Activated CD8-positive, alpha-beta memory T cell treated with anti-CD3 and anti-CD28 coated beads, Interleukin-2, amount 50 U/mL, for 1 hour (primary cell): ENCODE measurements at regions not wholly inside any gene's neighbourhood (a gene's known extent, or its start where the extent isn't known, plus 50 kb on each side); places are given as distances from the start of the nearest gene placed in this dataset.

Experiments used
- DNase-seq: peaks from one replicate; pipeline ENCODE4 v3.0.0-alpha.2; 2020; ENCODE audit errors: extremely low read depth

DNA sequence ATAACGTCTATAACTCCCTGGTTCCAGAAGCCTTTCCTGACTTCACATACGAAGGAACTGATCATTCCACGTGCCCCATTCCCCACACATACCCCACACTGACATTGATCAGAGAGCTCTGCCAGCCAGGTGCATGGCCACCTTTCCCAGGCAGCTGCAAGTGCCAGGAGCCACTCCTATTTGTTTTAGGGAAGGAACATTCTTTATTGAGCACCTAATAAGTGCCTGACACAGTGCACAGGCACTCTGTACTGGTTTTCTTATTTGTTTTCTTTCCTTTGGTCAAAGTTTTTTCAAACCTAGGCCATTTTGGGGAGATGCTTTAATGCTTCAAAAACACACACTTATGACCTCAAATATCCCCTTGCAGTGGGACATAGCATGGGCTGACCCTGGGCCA, 50.0 kb downstream of the PITPNM2 start:
- no peak for DNase-seq

- DNase-seq: no peak
These were observed 50.4 kb downstream of the PITPNM2 start for GRCh38 chr12:123100450-123100849.

DNA sequence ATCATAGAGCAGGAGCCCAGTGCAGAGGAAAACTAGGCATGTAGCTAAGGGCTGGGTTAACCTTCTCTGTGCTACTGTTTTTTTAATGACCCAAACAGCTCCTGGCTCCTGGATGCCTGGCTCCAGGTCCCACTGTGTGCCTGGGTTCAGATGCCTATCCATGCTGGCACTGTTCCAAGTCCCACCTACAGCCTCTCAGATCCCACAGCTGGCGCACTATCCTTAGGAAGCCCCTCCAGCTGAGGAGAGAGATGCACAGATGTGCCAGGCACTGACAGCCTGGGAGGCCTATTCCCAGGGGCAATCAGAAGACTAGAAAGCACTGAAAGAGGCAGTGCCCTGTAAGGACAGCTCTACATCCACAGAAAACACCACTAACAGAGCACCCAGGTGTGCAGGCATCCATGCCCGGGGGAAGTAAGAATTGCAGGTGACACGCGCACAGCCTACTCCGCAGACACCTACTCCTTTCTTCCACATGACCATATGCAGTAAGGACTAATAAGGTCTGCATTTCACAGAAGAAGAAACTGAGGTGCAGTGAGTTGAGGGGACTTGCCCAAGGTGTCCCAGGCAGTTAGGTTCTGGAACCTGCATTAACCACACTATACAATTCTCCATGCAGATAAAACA, 51.2 kb downstream of the PITPNM2 start:
- no peak for DNase-seq

DNA sequence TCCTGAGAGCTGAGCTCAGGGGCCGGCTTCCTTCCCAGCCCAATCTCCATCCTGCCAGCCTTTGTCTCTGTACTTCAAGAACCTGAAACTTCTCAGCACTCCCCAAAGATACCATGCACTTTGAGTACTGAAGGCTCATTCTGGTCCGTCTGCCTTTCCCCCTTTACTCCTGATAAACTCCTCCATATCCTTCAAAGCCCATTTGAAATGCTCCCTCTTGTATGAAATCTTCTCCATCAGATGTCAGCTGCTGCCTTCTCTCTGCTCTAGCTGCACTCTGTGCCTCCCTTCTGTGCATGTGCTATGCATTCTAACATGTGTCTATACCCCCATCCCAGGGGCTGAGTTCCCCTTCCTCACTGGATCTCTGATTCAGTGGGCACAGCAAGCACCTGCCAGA, 52.1 kb downstream of the PITPNM2 start:
- DNase-seq: no peak

- DNase-seq: no peak
These were observed 53.3 kb downstream of the PITPNM2 start for GRCh38 chr12:123097561-123098084.

- DNase-seq: no peak
These were observed 54.1 kb downstream of the PITPNM2 start for GRCh38 chr12:123096741-123097140.

- DNase-seq: no peak
These were observed 54.7 kb downstream of the PITPNM2 start for GRCh38 chr12:123096182-123096581.

DNA sequence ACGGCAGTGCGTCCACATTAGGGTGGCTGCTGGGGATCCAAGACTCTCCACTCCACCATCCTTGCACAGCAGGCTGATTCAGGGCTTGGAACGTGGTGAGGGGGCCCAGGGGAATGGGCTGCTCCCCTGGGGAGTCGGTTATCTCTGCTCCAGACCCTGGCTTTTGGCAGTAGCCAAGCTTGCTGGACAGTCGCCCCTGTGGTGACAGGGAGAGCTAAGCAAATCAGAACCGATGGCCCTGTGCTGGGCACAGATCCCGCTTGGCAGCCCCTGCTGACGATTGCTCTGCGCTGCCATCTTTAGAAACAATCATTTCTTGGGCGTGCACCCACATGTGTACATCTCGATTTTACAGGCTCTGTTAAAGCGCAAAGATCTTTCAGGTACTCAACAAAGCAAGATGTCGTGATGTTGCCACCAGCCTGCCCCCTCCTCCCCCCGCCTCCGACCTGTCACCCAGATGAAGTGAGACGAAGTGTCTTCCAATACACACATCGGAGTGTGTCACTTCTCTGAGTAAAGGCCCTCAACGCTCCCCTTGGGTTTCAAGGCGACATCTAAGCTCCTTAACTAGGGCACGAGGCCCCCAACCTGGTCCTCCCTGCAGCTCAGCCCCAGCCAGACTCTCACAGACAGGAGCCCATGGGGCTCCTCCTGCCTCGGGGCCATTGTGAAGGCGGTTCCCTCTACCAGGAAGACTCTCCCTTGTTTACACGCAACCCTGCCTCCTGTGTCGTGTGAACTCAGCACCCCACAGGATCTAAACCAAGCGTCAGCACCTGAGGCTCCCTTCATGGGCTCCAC, 55.6 kb downstream of the PITPNM2 start:
- DNase-seq: no peak

DNA sequence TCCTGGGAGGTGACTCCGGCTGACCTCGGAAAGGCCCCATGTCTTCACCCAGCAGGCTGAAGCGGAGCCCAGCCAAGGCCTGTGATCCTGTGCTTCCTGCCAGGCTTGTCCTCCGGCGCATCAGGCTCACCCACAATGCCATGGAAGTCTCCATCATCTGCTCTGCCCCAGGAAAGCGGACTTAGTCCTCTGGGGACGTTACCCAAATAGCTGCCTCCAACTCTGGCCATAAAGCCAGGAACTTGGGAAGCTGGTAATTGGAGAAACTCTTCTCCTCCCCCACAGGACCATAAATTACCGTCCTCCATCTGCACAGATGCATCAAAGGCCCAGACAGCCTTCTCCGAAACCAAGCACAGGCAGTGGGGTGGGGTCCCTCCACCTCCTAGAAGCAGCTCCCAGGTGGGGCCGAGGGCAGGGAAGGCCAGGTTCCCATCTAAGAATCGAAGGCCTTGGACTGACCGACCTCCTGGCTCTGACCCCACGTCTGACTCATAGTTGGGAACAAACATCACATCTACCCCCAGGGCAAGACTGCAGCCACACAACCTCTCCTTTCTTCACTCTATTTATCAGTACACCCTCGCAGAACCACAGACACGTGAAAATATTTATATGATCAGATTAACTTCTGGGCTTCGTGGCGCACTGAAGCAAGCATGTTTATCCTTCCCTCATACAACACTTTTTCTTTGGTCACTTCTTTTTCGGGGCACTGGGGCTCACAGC, 56.4 kb downstream of the PITPNM2 start:
- DNase-seq: no peak

GRCh38 chr12:123092866-123093265, 58.0 kb downstream of the PITPNM2 start:
- no peak for DNase-seq

DNA sequence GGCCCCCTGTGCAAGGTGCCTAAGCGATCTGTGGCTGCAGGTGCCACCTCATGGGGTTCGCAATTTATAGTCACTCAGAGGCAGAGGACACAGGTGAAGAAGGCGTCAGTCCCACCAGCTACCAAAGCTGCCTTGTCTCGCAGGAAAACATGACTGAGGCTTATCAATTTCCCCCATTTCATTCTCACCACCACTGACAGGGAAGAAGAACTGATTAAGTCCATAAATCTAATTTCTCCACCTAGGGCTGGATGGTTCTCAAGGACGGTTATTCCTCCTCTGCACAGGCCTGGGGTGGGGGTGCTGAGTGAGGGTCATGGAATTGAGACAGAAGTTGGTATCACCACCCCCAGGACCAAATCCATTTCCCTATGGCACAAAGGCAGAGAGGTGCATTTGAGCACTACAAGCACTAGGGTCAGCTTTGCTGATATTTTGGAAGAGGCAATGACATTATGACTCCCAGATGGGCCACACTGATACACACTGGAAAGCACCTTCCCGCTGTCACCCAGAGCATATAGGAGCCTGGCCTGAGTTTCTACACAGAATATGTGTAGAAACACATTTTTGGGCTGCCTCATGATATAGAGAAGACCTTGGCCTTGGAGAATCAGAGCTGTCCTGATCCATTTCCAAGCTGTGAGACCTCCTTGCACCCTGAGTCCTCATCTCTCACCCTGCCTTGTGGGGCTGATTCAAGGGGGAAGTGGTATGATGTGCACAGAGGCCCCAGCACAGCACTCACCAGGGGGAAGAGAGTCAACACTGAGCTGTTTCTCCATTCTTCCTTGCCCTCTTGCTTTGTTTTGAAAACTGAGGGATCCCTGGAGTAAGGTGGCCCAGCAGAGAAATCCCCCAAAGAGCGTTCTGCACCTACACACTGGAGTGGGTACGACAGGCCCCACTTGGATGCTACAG, 59.4 kb downstream of the PITPNM2 start:
- no peak for DNase-seq

DNA sequence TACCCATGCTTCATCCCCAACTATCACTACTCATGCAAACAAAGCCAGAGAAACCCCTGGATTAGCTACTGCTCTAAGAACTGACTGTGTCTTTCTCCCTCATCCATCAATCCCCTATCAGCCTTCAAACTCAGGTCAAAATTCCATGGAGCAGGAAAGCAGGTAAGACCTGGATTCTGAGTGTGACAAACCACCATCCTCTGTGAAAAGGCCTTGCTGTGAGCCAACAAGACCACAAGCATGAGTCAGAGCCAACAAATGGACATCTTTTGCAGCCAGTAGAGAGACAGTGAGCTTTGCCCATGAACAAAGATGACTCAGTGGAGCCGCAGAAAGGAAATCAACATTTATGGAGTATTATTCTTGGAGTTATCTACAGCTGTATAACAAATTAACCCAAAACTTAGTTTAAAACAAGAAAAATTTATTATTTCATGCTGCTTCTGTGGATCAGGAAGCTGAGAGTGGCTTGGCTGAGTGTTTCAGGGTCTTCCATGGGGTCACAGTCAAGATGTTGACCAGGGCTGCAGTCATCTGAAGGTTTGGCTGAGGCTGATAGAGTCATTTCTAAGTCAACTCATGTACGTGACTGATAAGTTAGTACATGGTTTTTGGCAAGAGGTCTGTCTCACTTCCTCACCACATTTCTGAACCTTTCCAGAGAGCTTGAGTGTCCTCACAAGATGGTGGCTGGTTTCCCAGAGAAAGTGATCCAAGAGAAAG, 61.1 kb downstream of the PITPNM2 start:
- DNase-seq: no peak

DNA sequence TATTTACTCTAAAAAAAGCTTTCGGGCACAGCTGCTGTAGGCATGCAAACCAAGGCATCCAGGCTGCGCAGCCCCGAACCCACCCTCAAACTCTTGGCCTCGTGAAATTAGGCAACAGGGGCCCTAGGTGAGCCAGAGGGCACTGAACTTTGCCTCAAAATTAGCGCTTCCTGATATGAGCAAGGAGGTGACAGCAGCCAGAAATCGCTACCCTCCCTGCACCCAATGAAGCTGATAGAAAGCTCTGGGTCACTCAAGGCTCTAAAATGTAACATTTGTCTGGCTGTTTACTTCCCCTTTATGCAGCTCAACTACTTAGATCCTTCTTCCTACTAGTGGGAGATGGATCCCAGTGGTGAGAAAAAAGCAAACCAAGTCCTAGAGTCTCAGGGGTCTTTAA, 61.8 kb downstream of the PITPNM2 start:
- no peak for DNase-seq

- DNase-seq: no peak
These were observed 65.0 kb downstream of the PITPNM2 start for GRCh38 chr12:123085730-123086487.

DNA sequence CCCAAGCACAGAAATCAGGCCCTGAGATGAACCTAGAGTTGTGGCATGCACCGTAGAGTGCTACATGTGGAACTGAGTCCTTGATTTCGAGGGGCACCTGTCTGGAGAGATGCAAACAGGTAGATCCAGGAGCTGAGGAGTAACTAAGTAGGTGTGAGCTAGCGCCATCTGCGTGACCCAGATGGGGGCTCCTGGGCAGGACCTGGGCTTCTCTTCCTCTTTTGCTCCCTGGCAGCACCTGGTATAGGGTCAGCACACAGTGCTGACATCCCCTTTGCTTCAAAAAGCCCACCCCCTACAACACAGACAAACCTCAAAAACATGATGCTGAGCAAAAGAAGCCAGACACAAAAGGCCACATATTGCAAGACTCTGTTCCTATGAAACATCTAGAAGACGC, 65.8 kb downstream of the PITPNM2 start:
- no peak for DNase-seq

- no peak for DNase-seq
These were observed 67.0 kb downstream of the PITPNM2 start for GRCh38 chr12:123083661-123084571.

GRCh38 chr12:123080634-123081033, 70.3 kb downstream of the PITPNM2 start:
- DNase-seq: no peak

GRCh38 chr12:123078531-123079155, 72.2 kb downstream of the PITPNM2 start:
- DNase-seq: no peak

- no peak for DNase-seq
These were observed 72.8 kb downstream of the PITPNM2 start for GRCh38 chr12:123078120-123078465.
